ENCODE measurements at regions not wholly inside any gene's neighbourhood (a gene's known extent, or its start where the extent isn't known, plus 50 kb on each side); places are given as distances from the start of the nearest gene placed in this dataset.

GRCh38 chr13:83538636-83539035, 343.6 kb downstream of the SLITRK1 start:
- TF ChIP-seq CTCF (IDR thresholded peaks at IDR 0.05): no peak
- intact Hi-C loops (cut with DNase I): no loop called here
- Histone ChIP-seq H3K9me3 (no peaks in the 10 kb centered on the region), H3K4me1 (no peaks in the 10 kb centered on the region), H3K4me3 (no peak overlapping the region), H3K27me3 (no peaks in the 10 kb centered on the region), H3K36me3 (no peaks in the 10 kb centered on the region), H3K27ac (no peak overlapping the region)
- no peak for DNase-seq
- no peak for ATAC-seq

- no peak for TF ChIP-seq CTCF (IDR thresholded peaks at IDR 0.05)
- ATAC-seq (no peak), DNase-seq (no peak)
- Histone ChIP-seq H3K4me1 (no peaks in the 10 kb centered on the region), H3K9me3 (no peaks in the 10 kb centered on the region), H3K27me3 (no peaks in the 10 kb centered on the region), H3K4me3 (no peak overlapping the region), H3K36me3 (no peaks in the 10 kb centered on the region), H3K27ac (no peak overlapping the region)
- intact Hi-C loops (cut with DNase I): no loop called here
Measured at GRCh38 chr13:83536941-83537340, 345.3 kb downstream of the SLITRK1 start.

GRCh38 chr13:83536153-83536552, 346.1 kb downstream of the SLITRK1 start:
- DNase-seq: no peak
- no peak overlapping the region for H3K4me3 ChIP-seq
- H3K27ac ChIP-seq: no peak overlapping the region
- intact Hi-C loops (cut with DNase I): no loop called here
- no peak for TF ChIP-seq CTCF (IDR thresholded peaks at IDR 0.05)
- no peak for ATAC-seq
- no peaks in the 10 kb centered on the region for H3K9me3 ChIP-seq
- no peaks in the 10 kb centered on the region for H3K4me1 ChIP-seq
- no peaks in the 10 kb centered on the region for H3K36me3 ChIP-seq
- H3K27me3 ChIP-seq: no peaks in the 10 kb centered on the region

GRCh38 chr13:83532809-83533208, 349.5 kb downstream of the SLITRK1 start:
- no peak for TF ChIP-seq CTCF (IDR thresholded peaks at IDR 0.05)
- Histone ChIP-seq H3K27me3 (no peaks in the 10 kb centered on the region), H3K9me3 (no peaks in the 10 kb centered on the region), H3K27ac (no peak overlapping the region), H3K36me3 (no peaks in the 10 kb centered on the region), H3K4me3 (no peak overlapping the region), H3K4me1 (no peaks in the 10 kb centered on the region)
- intact Hi-C loops (cut with DNase I): no loop called here
- ATAC-seq (no peak), DNase-seq (no peak)

- H3K9me3 ChIP-seq: no peaks in the 10 kb centered on the region
- intact Hi-C loops (cut with DNase I): no loop called here
- no peaks in the 10 kb centered on the region for H3K36me3 ChIP-seq
- no peak for DNase-seq
- no peak for ATAC-seq
- no peaks in the 10 kb centered on the region for H3K4me1 ChIP-seq
- no peaks in the 10 kb centered on the region for H3K27me3 ChIP-seq
- no peak overlapping the region for H3K4me3 ChIP-seq
- no peak overlapping the region for H3K27ac ChIP-seq
- no peak for TF ChIP-seq CTCF (IDR thresholded peaks at IDR 0.05)
Measured at GRCh38 chr13:83531022-83531421, 351.3 kb downstream of the SLITRK1 start.

GRCh38 chr13:83516781-83517180, 365.5 kb downstream of the SLITRK1 start:
- no peaks in the 10 kb centered on the region for H3K9me3 ChIP-seq
- ATAC-seq (peak; percentile 30), DNase-seq (peak; percentile 52)
- H3K27me3 ChIP-seq: no peaks in the 10 kb centered on the region
- no peak overlapping the region for H3K27ac ChIP-seq
- intact Hi-C loops (cut with DNase I): no loop called here
- no peaks in the 10 kb centered on the region for H3K4me1 ChIP-seq
- TF ChIP-seq CTCF (IDR thresholded peaks at IDR 0.05): no peak
- no peaks in the 10 kb centered on the region for H3K36me3 ChIP-seq
- no peak overlapping the region for H3K4me3 ChIP-seq
